SU-DHL-6 (cell line): ENCODE measurements at regions not wholly inside any gene's neighbourhood (a gene's known extent, or its start where the extent isn't known, plus 50 kb on each side); places are given as distances from the start of the nearest gene placed in this dataset.
"Not testable (repeated sequence)": the region's sequence is repeated elsewhere in the genome, so short reads cannot be mapped to it uniquely, and the experiment has no call there.

ENCODE experiments used
- H2AFZ ChIP-seq: fragments of 200-600 bp; sonication (generic); 2 replicates; pipeline ENCODE4 v1.6.1; 2014; ENCODE audit warnings: low read depth, mild to moderate bottlenecking, moderate library complexity, mixed read lengths, antibody characterized with exemption, low read length; ENCODE audit not compliant: severe bottlenecking
- H3F3A ChIP-seq: fragments of 200-600 bp; shearing (Covaris generic); 2 replicates; pipeline ENCODE4 v1.6.0; 2016; ENCODE audit warnings: antibody characterized with exemption, mild to moderate bottlenecking; ENCODE audit not compliant: insufficient read depth
- H3K27ac ChIP-seq: fragments of 200-600 bp; sonication (generic); 2 replicates; pipeline ENCODE4 v1.5.1; 2016; ENCODE audit warnings: low read depth, mild to moderate bottlenecking, low read length, moderate library complexity, mixed read lengths
- H3K27me3 ChIP-seq: fragments of 200-600 bp; sonication (generic), shearing (Covaris generic); 2 replicates; pipeline ENCODE4 v1.6.0; 2014; ENCODE audit warnings: mild to moderate bottlenecking, low read length
- H3K36me3 ChIP-seq: fragments of 200-600 bp; sonication (generic); 2 replicates; pipeline ENCODE4 v1.6.1; 2014; ENCODE audit warnings: mild to moderate bottlenecking, low read length, mixed read lengths
- H3K4me2 ChIP-seq: fragments of 300-600, 200-600 bp; shearing (Covaris generic), sonication (generic); 2 replicates; pipeline ENCODE4 v1.6.0; 2014; ENCODE audit warnings: low read length, low read depth, mild to moderate bottlenecking; ENCODE audit not compliant: poor library complexity, severe bottlenecking
- H3K4me3 ChIP-seq: fragments of 200-600 bp; sonication (generic); 2 replicates; pipeline ENCODE4 v1.5.1; 2014; ENCODE audit warnings: antibody characterized with exemption, low read length, mild to moderate bottlenecking, mixed read lengths; ENCODE audit not compliant: insufficient read depth, poor library complexity, severe bottlenecking
- H3K79me2 ChIP-seq: fragments of 200-600 bp; sonication (generic); 2 replicates; pipeline ENCODE4 v1.6.1; 2014; ENCODE audit warnings: mild to moderate bottlenecking, low read length, moderate library complexity; ENCODE audit not compliant: insufficient read depth
- H3K9ac ChIP-seq: fragments of 200-600 bp; sonication (generic); 2 replicates; pipeline ENCODE4 v1.7.0; 2014; ENCODE audit warnings: mild to moderate bottlenecking, low read length
- H3K9me2 ChIP-seq: fragments of 200-600 bp; sonication (generic); replicated peaks from 2 replicates; pipeline ENCODE4 v1.6.1; 2014; ENCODE audit warnings: low read length; ENCODE audit not compliant: insufficient read depth
- H3K9me3 ChIP-seq: fragments of 200-600 bp; sonication (generic); 2 replicates; pipeline ENCODE4 v1.6.1; 2014; ENCODE audit warnings: low read length, mixed read lengths; ENCODE audit not compliant: insufficient read depth
- H4K20me1 ChIP-seq: fragments of 200-600 bp; sonication (generic); 2 replicates; pipeline ENCODE4 v1.6.1; 2014; ENCODE audit warnings: low read depth, mild to moderate bottlenecking, antibody characterized with exemption, low read length, moderate library complexity, mixed read lengths
- EZH2phosphoT487 ChIP-seq: fragments of 200-600 bp; sonication (generic), shearing (Covaris generic); conservative IDR thresholded peaks from 2 replicates; pipeline ENCODE4 v1.6.1; 2018; ENCODE audit warnings: mild to moderate bottlenecking, antibody characterized with exemption, low read length, moderate library complexity, mixed read lengths
- TF ChIP-seq, protein P1 (sequence below): fragments of 200-600 bp; sonication (generic); IDR thresholded peaks from one replicate; pipeline ENCODE4 v1.5.1; 2017; ENCODE audit warnings: antibody characterized with exemption, mild to moderate bottlenecking, low read length, moderate library complexity; ENCODE audit not compliant: insufficient read depth, poor library complexity, severe bottlenecking

DNA sequence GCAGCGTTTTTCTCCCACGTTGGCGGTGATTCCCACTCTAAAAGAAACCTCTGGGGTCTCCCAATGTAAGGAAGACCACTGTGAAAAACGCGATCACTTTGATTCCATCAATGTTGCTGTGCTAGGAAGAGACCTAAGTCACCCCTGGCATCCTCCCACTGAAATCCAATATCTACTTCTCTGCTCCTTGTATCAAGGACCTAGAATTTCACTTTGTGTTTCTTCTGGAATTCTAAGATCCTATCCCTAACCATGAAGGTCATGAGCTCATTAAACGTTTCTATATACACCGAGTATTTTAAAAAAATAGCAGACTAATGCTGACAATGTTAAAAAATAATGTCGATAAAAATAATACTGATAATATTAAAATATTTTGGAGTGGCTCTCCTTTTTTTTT lies 118.8 kb upstream of the MYO10 start:
- Histone ChIP-seq H3F3A (no peaks in the 10 kb centered on the region), H3K9me3 (no peaks in the 10 kb centered on the region), H2AFZ (no peak overlapping the region), H3K4me2 (no peak overlapping the region), H3K79me2 (no peaks in the 10 kb centered on the region), H3K4me3 (no peak overlapping the region), H3K27ac (no peak overlapping the region), H3K9ac (no peak overlapping the region), H3K36me3 (no peaks in the 10 kb centered on the region), H3K9me2 (no peaks in the 10 kb centered on the region), H3K27me3 (no peaks in the 10 kb centered on the region), H4K20me1 (no peaks in the 10 kb centered on the region)
- TF ChIP-seq EZH2phosphoT487: no peak
- TF ChIP-seq, protein P1, sequence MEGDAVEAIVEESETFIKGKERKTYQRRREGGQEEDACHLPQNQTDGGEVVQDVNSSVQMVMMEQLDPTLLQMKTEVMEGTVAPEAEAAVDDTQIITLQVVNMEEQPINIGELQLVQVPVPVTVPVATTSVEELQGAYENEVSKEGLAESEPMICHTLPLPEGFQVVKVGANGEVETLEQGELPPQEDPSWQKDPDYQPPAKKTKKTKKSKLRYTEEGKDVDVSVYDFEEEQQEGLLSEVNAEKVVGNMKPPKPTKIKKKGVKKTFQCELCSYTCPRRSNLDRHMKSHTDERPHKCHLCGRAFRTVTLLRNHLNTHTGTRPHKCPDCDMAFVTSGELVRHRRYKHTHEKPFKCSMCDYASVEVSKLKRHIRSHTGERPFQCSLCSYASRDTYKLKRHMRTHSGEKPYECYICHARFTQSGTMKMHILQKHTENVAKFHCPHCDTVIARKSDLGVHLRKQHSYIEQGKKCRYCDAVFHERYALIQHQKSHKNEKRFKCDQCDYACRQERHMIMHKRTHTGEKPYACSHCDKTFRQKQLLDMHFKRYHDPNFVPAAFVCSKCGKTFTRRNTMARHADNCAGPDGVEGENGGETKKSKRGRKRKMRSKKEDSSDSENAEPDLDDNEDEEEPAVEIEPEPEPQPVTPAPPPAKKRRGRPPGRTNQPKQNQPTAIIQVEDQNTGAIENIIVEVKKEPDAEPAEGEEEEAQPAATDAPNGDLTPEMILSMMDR: no peak

DNA sequence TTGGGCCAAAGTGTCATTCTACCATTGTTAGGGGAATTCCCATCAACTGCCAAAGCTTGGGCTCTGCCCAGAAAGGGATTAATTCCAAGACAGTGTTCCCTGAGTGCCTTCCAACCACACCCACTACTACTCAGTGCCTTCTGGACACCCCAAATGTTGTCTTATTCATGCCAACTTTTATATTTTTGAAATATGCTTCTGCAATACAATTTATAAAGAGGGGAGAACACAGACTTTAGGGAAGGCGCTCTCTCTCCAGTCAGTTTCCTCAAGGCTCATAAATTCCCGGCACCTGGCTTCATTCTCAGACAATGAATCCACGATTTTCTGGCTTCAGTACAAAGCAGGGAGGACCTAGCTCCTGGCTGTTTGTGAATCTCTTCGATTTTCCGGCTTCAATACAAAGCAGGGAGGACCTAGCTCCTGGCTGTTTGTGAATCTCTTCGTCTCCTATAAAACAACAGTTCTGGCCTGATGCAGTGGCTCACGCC lies 120.1 kb upstream of the MYO10 start:
- Histone ChIP-seq H2AFZ (no peak overlapping the region), H3K27ac (no peak overlapping the region), H4K20me1 (no peaks in the 10 kb centered on the region), H3K27me3 (no peaks in the 10 kb centered on the region), H3K9ac (no peak overlapping the region), H3K4me2 (no peak overlapping the region), H3K9me3 (no peaks in the 10 kb centered on the region), H3K36me3 (no peaks in the 10 kb centered on the region), H3K9me2 (no peaks in the 10 kb centered on the region), H3K79me2 (no peaks in the 10 kb centered on the region), H3K4me3 (no peak overlapping the region), H3F3A (no peaks in the 10 kb centered on the region)
- TF ChIP-seq EZH2phosphoT487: no peak
- TF ChIP-seq, protein P1: no peak

DNA sequence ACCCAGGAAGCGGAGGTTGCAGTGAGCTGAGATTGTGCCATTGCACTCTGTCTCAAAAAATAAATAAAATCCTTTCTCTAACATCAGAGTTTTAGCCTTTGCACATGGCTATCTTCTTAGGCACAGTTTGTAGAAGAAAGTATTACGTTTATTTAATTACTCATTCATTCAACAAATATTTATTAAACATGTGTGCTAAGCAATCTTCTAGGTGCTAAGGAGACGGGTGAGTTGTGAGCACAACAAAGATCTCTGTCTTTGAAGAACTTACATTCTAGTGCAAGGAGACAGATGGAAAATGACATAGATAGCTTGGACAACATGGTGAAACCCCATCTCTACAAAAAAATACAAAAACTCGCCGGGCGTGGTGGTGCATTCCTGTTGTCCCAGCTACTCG lies 122.3 kb upstream of the MYO10 start:
- Histone ChIP-seq H3K4me2 (no peak overlapping the region), H3K27ac (no peak overlapping the region), H3K9me2 (no peaks in the 10 kb centered on the region), H3K9ac (no peak overlapping the region), H3K27me3 (no peaks in the 10 kb centered on the region), H3K36me3 (no peaks in the 10 kb centered on the region), H3F3A (no peaks in the 10 kb centered on the region), H2AFZ (no peak overlapping the region), H3K4me3 (no peak overlapping the region), H3K79me2 (no peaks in the 10 kb centered on the region), H3K9me3 (no peaks in the 10 kb centered on the region), H4K20me1 (no peaks in the 10 kb centered on the region)
- TF ChIP-seq, protein P1: no peak
- TF ChIP-seq EZH2phosphoT487: no peak

DNA sequence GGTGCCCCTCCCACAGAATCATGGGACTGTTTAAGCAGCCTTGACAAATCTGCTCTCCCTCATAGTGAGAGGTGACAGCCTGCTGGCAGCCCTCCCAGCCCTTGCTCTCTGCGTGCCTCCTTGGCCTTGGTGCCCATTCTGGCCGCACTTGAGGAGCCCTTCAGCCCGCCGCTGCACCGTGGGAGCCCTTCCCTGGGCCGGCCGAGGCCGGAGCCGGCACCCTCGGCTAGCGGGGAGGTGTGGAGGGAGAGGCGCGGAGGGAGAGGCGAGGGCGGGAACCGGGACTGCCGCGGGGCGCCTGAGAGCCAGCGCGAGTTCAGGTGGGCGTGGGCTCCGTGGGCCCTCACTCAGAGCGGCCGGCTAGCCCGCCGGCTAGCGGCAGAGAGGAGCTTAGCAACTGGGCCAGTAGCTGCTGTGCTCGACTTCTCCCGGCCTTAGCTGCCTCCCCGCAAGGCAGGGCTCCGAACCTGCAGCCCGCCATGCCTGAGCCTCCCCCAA lies 125.9 kb upstream of the MYO10 start:
- Histone ChIP-seq H3K9ac (no peak overlapping the region), H3K9me2 (no peaks in the 10 kb centered on the region), H4K20me1 (no peaks in the 10 kb centered on the region), H3F3A (no peaks in the 10 kb centered on the region), H3K27me3 (no peaks in the 10 kb centered on the region), H3K36me3 (no peaks in the 10 kb centered on the region), H2AFZ (no peak overlapping the region), H3K9me3 (no peaks in the 10 kb centered on the region), H3K79me2 (no peaks in the 10 kb centered on the region), H3K4me3 (no peak overlapping the region), H3K27ac (no peak overlapping the region), H3K4me2 (no peak overlapping the region)
- TF ChIP-seq, protein P1: no peak
- no peak for TF ChIP-seq EZH2phosphoT487

DNA sequence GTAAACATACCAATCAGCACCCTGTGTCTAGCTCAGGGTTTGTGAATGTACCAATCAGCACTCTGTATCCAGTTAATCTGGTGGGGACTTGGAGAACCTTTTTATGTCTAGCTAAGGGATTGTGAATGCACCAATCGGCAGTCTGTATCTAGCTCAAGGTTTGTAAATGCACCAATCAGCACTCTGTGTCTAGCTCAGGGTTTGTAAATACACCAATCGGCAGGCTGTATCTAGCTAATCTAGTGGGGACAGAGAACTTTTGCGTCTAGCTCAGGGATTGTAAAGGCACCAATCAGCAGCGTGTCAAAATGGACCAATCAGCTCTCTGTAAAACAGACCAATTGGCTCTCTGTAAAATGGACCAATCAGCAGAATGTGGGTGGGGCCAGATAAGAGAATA lies 126.7 kb upstream of the MYO10 start:
- H3K9me2 ChIP-seq, H2AFZ ChIP-seq, H3K36me3 ChIP-seq, H3K9me3 ChIP-seq, H3K79me2 ChIP-seq, H3K9ac ChIP-seq, H3K27me3 ChIP-seq, H4K20me1 ChIP-seq, H3K4me2 ChIP-seq, H3F3A ChIP-seq, H3K4me3 ChIP-seq, H3K27ac ChIP-seq: not testable (repeated sequence)
